GM13976 (cell line): ENCODE measurements at regions not wholly inside any gene's neighbourhood (a gene's known extent, or its start where the extent isn't known, plus 50 kb on each side); places are given as distances from the start of the nearest gene placed in this dataset.
"Not testable (repeated sequence)": the region's sequence is repeated elsewhere in the genome, so short reads cannot be mapped to it uniquely, and the experiment has no call there.

Experiments
- DNase-seq: peaks from one replicate; pipeline ENCODE4 v3.0.0; 2012; ENCODE audit warnings: low spot score
- CTCF ChIP-seq: IDR thresholded peaks from 2 replicates; pipeline ENCODE4 v1.5.1; 2012; ENCODE audit warnings: borderline replicate concordance, mild to moderate bottlenecking; ENCODE audit not compliant: insufficient read depth; ENCODE audit errors: extremely low read depth, missing control alignments, control extremely low read depth
- in situ Hi-C: fragments of 300-500 bp; cut with MboI; formaldehyde crosslinking; loops from one replicate; pipeline ENCODE4 v1.12.0; 2022; ENCODE audit warnings: low sequenced_read_pairs, mixed read lengths, inconsistent platforms; ENCODE audit not compliant: unreplicated experiment

DNA sequence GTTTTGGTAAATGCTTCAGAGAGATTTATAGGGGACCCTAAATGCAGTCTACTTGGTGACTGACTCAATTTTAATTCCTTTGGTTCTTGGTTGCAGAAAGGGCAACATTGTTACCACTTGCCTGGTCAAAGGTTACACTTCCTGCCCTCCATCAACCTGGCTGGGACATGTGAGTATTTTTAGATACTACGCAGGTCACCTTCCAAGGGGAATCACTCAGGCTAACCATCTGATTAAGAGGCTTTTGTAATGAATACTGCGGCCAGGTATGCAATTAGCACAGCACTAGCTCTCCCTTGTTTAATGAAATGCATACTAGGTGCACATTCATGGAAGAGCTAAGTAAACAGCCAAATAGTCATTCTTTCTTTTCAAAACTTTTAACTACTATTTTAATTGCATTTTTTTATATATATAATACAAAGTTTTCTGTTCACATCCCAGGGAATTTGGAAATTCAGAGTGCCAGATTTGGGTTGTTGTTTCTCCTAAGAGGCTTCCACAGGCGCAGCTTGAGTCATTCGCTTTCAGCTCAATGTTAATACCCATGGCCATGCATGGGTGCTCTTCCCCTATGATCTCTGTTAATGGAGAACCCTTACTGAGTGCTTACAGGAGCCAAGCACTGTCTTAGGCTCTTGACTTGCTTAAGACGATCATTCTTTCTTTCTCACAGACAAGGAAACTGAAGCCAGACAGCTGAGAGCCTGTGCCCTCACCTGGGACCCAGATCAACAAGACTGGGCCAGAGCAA lies 152.2 kb downstream of the MTX2 start:
- in situ Hi-C loops = no loop called here
- TF ChIP-seq CTCF = no peak
- DNase-seq = no peak

DNA sequence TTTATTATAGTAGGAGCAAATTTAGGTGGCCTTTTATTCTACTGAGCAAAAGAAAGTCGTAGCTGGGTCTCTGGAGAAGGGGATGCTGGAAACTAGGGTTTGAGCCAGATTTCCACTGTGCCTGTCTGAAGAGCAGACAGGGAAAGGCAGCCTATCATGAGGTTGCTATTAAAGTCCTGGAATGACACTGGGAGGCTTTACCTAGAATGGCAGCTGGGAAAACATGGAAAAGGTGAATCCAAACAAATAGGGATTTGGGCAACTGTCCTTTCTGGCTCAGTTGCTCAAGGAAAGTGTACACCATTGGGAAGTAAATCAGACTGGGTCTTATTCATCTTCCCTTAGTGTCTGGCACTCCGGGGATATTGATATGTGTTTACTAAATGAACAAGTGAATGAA lies 154.6 kb downstream of the MTX2 start:
- no peak for DNase-seq
- in situ Hi-C loops = no loop called here
- TF ChIP-seq CTCF = no peak

- no peak for TF ChIP-seq CTCF
- in situ Hi-C loops = no loop called here
- DNase-seq = no peak
These were observed 155.5 kb downstream of the MTX2 start for GRCh38 chr2:176424746-176425145.

GRCh38 chr2:176427549-176427948 lies 158.3 kb downstream of the MTX2 start:
- no peak for DNase-seq
- in situ Hi-C loops = no loop called here
- no peak for TF ChIP-seq CTCF

DNA sequence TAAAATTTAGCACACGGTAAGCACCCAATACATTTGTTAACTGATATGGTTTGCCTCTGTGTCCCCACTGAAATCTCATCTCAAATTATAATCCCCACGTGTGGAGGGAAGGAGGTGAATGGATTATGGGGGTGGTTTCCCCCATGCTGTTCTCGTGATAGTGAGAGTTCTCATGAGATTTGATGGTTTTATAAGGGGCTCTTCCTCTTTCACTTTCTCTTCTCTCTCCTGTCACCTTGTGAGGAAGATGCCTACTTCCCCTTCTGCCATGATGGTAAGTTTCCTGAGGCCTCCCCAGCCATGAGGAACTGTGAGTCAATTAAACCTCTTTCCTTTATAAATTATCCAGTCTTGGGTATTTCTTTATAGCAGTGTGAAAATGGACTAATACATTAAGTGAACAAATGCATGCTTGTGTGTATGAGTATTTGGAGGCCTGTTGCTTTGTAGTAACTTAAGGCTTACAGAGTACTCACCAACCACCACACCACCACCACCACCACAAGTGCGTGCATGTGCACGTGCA lies 159.8 kb downstream of the MTX2 start:
- DNase-seq, in situ Hi-C loops: not testable (repeated sequence)

- in situ Hi-C loops = no loop called here
- no peak for DNase-seq
These were observed 163.2 kb downstream of the MTX2 start for GRCh38 chr2:176432434-176432833.

GRCh38 chr2:176435729-176436128 lies 166.5 kb downstream of the MTX2 start:
- in situ Hi-C loops = no loop called here
- TF ChIP-seq CTCF = no peak
- DNase-seq = no peak

More at GRCh38 chr2:176432434-176432833, 163.2 kb downstream of the MTX2 start:
- TF ChIP-seq CTCF = no peak
